ENCODE measurements at regions not wholly inside any gene's neighbourhood (a gene's known extent, or its start where the extent isn't known, plus 50 kb on each side); places are given as distances from the start of the nearest gene placed in this dataset.

DNA sequence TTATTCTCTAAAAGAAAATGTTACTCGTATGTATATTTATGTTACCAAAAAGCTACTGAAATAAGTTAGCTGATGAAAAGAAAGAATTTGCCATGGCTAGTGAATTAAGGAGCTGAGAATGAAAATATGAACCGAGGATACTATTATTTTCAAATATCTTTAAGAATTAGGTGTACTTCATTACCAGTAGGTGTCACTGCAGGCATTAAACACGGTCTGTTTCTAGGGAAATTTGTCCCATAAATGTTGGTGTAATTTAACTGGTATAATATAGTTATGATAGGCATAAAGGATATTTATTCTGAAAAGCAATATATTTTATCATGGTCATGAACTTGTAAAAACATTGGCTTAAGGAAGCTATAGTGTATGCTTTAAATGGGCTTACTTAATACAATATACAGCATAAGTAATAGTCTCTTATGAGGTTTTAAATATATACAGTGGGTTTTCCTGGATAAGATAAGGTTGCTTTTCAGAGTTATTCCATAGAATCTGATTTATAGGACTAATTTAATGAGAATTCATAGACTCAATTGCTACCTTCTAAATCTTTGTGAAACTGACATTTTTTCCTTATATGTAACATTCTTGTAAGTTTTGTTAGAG is 72.4 kb upstream of the MPDZ start:
- no peak for DNase-seq (ENCODE audit: extremely low spot score, insufficient read length, low read depth)
- FAIRE-seq, result no peak

DNA sequence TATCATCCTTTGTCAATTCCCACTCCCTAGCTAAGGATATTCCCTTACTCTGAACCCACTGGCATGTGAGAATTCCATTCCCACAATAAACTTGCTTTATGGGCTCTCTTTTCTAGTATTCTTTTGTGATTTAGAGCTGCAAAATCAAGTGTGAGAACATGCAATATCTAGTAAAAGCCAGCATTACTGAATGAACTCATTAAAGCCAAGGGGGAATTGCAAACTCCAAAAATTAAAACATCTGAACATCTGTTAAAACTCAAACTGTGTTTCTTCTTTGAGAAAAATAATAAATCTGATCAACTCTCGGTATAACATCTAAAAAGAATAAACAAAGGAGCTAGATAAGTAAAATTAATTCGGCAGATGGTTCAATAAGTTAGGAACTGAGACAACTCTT is 53.1 kb upstream of the MPDZ start:
- DNase-seq (ENCODE audit: extremely low spot score, insufficient read length, low read depth) (no peak), FAIRE-seq (no peak)

DNA sequence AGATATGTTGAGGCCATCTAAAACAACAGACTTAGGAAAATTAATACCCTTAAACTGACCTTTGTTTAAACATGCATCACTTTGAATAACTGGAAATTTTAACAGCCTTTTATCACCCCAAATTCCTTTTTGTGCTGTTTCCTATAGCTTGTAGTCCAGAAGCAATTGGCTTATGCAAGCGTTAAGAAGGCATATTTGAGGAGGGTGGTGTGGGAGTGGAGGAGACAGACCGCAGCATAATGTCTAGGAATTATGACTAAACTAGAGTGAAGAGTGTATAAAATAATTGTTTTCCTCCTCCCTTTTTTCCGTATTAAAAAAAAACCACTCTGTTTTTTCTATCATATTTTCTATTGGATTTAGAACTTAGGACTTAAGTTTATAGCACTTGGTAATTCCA is 51.8 kb upstream of the MPDZ start:
- no peak for DNase-seq (ENCODE audit: extremely low spot score, insufficient read length, low read depth)
- no peak for FAIRE-seq

DNA sequence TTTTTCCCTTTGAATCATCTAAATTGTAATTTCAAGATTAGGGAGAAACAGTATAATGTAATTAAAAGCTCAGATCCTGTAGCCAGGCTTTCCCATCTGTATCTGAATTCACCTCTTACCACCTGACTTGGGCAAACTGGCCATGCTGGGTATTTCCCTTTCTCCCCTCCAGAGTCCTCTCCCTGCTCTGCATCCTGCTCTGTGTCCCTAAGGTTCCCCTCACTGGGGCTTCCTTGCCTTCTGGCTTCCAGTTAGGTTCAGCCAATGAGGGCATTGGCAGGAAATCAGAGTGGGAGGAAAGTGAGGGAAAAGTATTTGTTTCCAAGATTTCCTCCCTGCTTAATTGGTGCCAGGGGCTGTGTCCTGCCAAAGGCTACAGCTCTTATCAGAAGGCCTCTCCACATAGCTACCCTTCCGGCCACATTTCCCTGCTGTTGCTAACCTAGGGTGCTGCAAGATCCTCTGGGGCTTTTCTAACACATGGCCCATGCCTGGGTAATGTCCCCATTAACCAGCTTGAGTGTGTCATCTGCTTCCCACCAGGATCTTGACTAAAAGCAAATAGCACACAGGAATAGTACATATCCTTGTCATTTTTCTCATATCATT is 51.0 kb upstream of the MPDZ start:
- FAIRE-seq, result no peak
- no peak for DNase-seq (ENCODE audit: extremely low spot score, insufficient read length, low read depth)

Data from GM18507 (cell line).